H9 (cell line): ENCODE measurements at regions not wholly inside any gene's neighbourhood (a gene's known extent, or its start where the extent isn't known, plus 50 kb on each side); places are given as distances from the start of the nearest gene placed in this dataset.

Experiments
- DNase-seq: peaks from one replicate; pipeline ENCODE4 v3.0.0-alpha.2; 2017
- H2AFZ ChIP-seq: one replicate; pipeline ENCODE4 v1.6.1; 2013; ENCODE audit warnings: mild to moderate bottlenecking, low read length, control low read depth, moderate library complexity
- H2AK5ac ChIP-seq: 2 replicates; pipeline ENCODE4 v1.6.1; 2013; ENCODE audit warnings: low read length, control low read depth, mixed read lengths; ENCODE audit not compliant: insufficient read length
- H2BK120ac ChIP-seq: one replicate; pipeline ENCODE4 v1.6.1; 2013; ENCODE audit warnings: low read depth, mild to moderate bottlenecking, low read length, control low read depth, inconsistent platforms; ENCODE audit not compliant: poor library complexity, severe bottlenecking
- H2BK12ac ChIP-seq: 2 replicates; pipeline ENCODE4 v1.6.1; 2013; ENCODE audit warnings: low read length, control low read depth, mixed read lengths, low read depth; ENCODE audit not compliant: insufficient read length
- H2BK15ac ChIP-seq: 2 replicates; pipeline ENCODE4 v1.6.1; 2013; ENCODE audit warnings: low read depth, low read length, control low read depth
- H2BK20ac ChIP-seq: one replicate; pipeline ENCODE4 v1.6.1; 2013; ENCODE audit warnings: low read depth, mild to moderate bottlenecking, low read length, control low read depth, inconsistent platforms; ENCODE audit not compliant: poor library complexity, severe bottlenecking
- H2BK5ac ChIP-seq: 2 replicates; pipeline ENCODE4 v1.6.1; 2013; ENCODE audit warnings: low read length, control low read depth, mixed read lengths; ENCODE audit not compliant: insufficient read length
- H3K14ac ChIP-seq: 2 replicates; pipeline ENCODE4 v1.6.1; 2013; ENCODE audit warnings: low read length, control low read depth; ENCODE audit not compliant: insufficient read depth
- H3K18ac ChIP-seq: 2 replicates; pipeline ENCODE4 v1.6.1; 2013; ENCODE audit warnings: low read depth, mild to moderate bottlenecking, mixed read lengths, low read length, control low read depth; ENCODE audit not compliant: insufficient read length
- H3K23ac ChIP-seq: 2 replicates; pipeline ENCODE4 v1.6.1; 2013; ENCODE audit warnings: low read length, control low read depth, mixed read lengths, low read depth; ENCODE audit not compliant: insufficient read length
- H3K23me2 ChIP-seq: 2 replicates; pipeline ENCODE4 v1.6.1; 2013; ENCODE audit warnings: low read depth, mild to moderate bottlenecking, mixed read lengths, low read length, control low read depth; ENCODE audit not compliant: insufficient read length, poor library complexity, severe bottlenecking
- H3K27ac ChIP-seq: 2 replicates; pipeline ENCODE4 v1.5.1; 2013; ENCODE audit warnings: low read length, control low read depth, mixed read lengths, low read depth; ENCODE audit not compliant: insufficient read length
- H3K27me3 ChIP-seq: 2 replicates; pipeline ENCODE4 v1.6.1; 2013; ENCODE audit warnings: low read length, control low read depth, inconsistent platforms; ENCODE audit not compliant: insufficient read depth
- H3K4ac ChIP-seq: 2 replicates; pipeline ENCODE4 v1.6.1; 2013; ENCODE audit warnings: low read depth, mild to moderate bottlenecking, control low read depth, inconsistent platforms, low read length, moderate library complexity
- H3K4me1 ChIP-seq: 2 replicates; pipeline ENCODE4 v1.6.1; 2013; ENCODE audit warnings: low read length, control low read depth, inconsistent platforms; ENCODE audit not compliant: insufficient read depth
- H3K4me2 ChIP-seq: 2 replicates; pipeline ENCODE4 v1.6.1; 2013; ENCODE audit warnings: low read length, control low read depth, mixed read lengths; ENCODE audit not compliant: insufficient read length, insufficient read depth
- H3K56ac ChIP-seq: 2 replicates; pipeline ENCODE4 v1.6.1; 2013; ENCODE audit warnings: low read depth, mild to moderate bottlenecking, mixed read lengths, low read length, control low read depth; ENCODE audit not compliant: insufficient read length
- H3K79me1 ChIP-seq: 2 replicates; pipeline ENCODE4 v1.6.1; 2013; ENCODE audit warnings: low read depth, mild to moderate bottlenecking, moderate library complexity, low read length, control low read depth, inconsistent platforms; ENCODE audit not compliant: insufficient read depth, poor library complexity, severe bottlenecking
- H3K79me2 ChIP-seq: 2 replicates; pipeline ENCODE4 v1.6.1; 2013; ENCODE audit warnings: low read length, control low read depth, inconsistent platforms; ENCODE audit not compliant: insufficient read depth
- H3K9ac ChIP-seq: 2 replicates; pipeline ENCODE4 v1.6.1; 2013; ENCODE audit warnings: low read length, control low read depth, mixed read lengths; ENCODE audit not compliant: insufficient read length; ENCODE audit errors: extremely low read depth
- H3K9me3 ChIP-seq: one replicate; pipeline ENCODE4 v1.6.1; 2013; ENCODE audit warnings: low read depth, low read length, inconsistent platforms; ENCODE audit not compliant: control insufficient read depth
- H3T11ph ChIP-seq: one replicate; pipeline ENCODE4 v1.6.1; 2013; ENCODE audit warnings: mild to moderate bottlenecking, low read length, control low read depth, inconsistent platforms
- H4K20me1 ChIP-seq: one replicate; pipeline ENCODE4 v1.6.1; 2013; ENCODE audit not compliant: control insufficient read depth, insufficient read length, insufficient read depth
- H4K5ac ChIP-seq: 2 replicates; pipeline ENCODE4 v1.6.1; 2013; ENCODE audit warnings: low read depth, mild to moderate bottlenecking, mixed read lengths, low read length, control low read depth; ENCODE audit not compliant: insufficient read length
- H4K8ac ChIP-seq: replicated peaks from 2 replicates; pipeline ENCODE4 v1.6.1; 2013; ENCODE audit warnings: low read length, control low read depth, mixed read lengths, low read depth; ENCODE audit not compliant: insufficient read length
- H4K91ac ChIP-seq: 2 replicates; pipeline ENCODE4 v1.6.1; 2013; ENCODE audit warnings: low read depth, mild to moderate bottlenecking, moderate library complexity, mixed read lengths, low read length, control low read depth; ENCODE audit not compliant: insufficient read length
- H3K27ac Mint-ChIP-seq, 3 experiments: 2 replicates in 2 of 3; 3 replicates in 1 of 3; pipeline ENCODE4 v1.8.0; 2020 to 2021; ENCODE audit warnings: mixed read lengths in 3 of 3, mild to moderate bottlenecking in 1 of 3, moderate library complexity in 1 of 3
- H3K27me3 Mint-ChIP-seq: 2 replicates; pipeline ENCODE4 v1.8.0; 2021; ENCODE audit warnings: low read depth, mild to moderate bottlenecking, moderate library complexity, mixed read lengths
- H3K36me3 Mint-ChIP-seq, 3 experiments: 2 replicates in 2 of 3; 3 replicates in 1 of 3; pipeline ENCODE4 v1.8.0; 2020 to 2021; ENCODE audit warnings: low read depth in 3 of 3, mixed read lengths in 3 of 3; ENCODE audit not compliant: insufficient read depth in 1 of 3
- H3K4me1 Mint-ChIP-seq, 2 experiments: 2 replicates each; pipeline ENCODE4 v1.8.0; 2020; ENCODE audit warnings: mixed read lengths in 2 of 2
- H3K4me3 Mint-ChIP-seq, 2 experiments: 2 replicates in 1 of 2; 3 replicates in 1 of 2; pipeline ENCODE4 v1.8.0; 2020 to 2021; ENCODE audit warnings: mild to moderate bottlenecking in 2 of 2, mixed read lengths in 2 of 2, moderate library complexity in 1 of 2
- H3K9me3 Mint-ChIP-seq, 2 experiments: 2 replicates in 1 of 2; 3 replicates in 1 of 2; pipeline ENCODE4 v1.8.0; 2020; ENCODE audit warnings: mild to moderate bottlenecking in 2 of 2, mixed read lengths in 2 of 2, moderate library complexity in 1 of 2
- CTCF ChIP-seq: fragments of 200-600 bp; sonication (generic); conservative IDR thresholded peaks from 3 replicates; pipeline ENCODE4 v1.8.0; 2021; ENCODE audit warnings: antibody characterized with exemption, mild to moderate bottlenecking
- WGBS: extraction: QIAGEN DNeasy Blood & Tissue Kit; methylation state at CpG from one replicate; pipeline ENCODE4 v1.1.7; 2013; ENCODE audit warnings: missing lambda C conversion rate, low lambda C conversion rate, mixed read lengths; ENCODE audit not compliant: insufficient read length; ENCODE audit errors: extremely low coverage; 5-methylcytosine and 5-hydroxymethylcytosine counted together

- Mint-ChIP-seq H3K4me1 (peaks cover 3 to 7% of the 10 kb centered on the region in 2 experiments; a peak in 3 of 4 replicates), H3K27ac (no peak overlapping the region), H3K27me3 (no peaks in the 10 kb centered on the region; the same call in none of the 2 replicates), H3K4me3 (no peak overlapping the region), H3K36me3 (peaks cover 0 to 7% (median 4%) of the 10 kb centered on the region in 3 experiments; a peak in 4 of 7 replicates), H3K9me3 (peaks cover 9 to 10% of the 10 kb centered on the region in 2 experiments; a peak in 4 of 5 replicates)
- H4K8ac ChIP-seq, result no peak overlapping the region
- no peak overlapping the region for H3T11ph ChIP-seq
- no peak overlapping the region for H3K9ac ChIP-seq
- TF ChIP-seq CTCF, result no peak
- no peak overlapping the region for H2BK5ac ChIP-seq
- H2BK15ac ChIP-seq, result no peak overlapping the region
- WGBS, result no CpG with 5 or more reads among the region's 3 CpGs
- no peak overlapping the region for H3K27ac ChIP-seq
- H3K9me3 ChIP-seq, result no peaks in the 10 kb centered on the region
- no peak overlapping the region for H2AFZ ChIP-seq
- H3K79me2 ChIP-seq, result no peaks in the 10 kb centered on the region
- no peak overlapping the region for H3K4me2 ChIP-seq
- no peaks in the 10 kb centered on the region for H3K79me1 ChIP-seq
- no peak overlapping the region for H3K56ac ChIP-seq
- no peaks in the 10 kb centered on the region for H3K4me1 ChIP-seq
- no peak overlapping the region for H4K91ac ChIP-seq
- no peak overlapping the region for H2BK120ac ChIP-seq
- H3K23me2 ChIP-seq, result no peaks in the 10 kb centered on the region
- H4K5ac ChIP-seq, result no peak overlapping the region
- no peak overlapping the region for H2AK5ac ChIP-seq
- H4K20me1 ChIP-seq, result no peaks in the 10 kb centered on the region
- H3K14ac ChIP-seq, result no peak overlapping the region
- H2BK20ac ChIP-seq, result no peak overlapping the region
- H3K23ac ChIP-seq, result no peak overlapping the region
- H3K4ac ChIP-seq, result no peak overlapping the region
- no peaks in the 10 kb centered on the region for H3K27me3 ChIP-seq
- no peak for DNase-seq
- no peak overlapping the region for H2BK12ac ChIP-seq
- H3K18ac ChIP-seq, result no peak overlapping the region
These were observed 926.7 kb downstream of the TYW1 start for GRCh38 chr7:67923286-67923685.
